CD4-positive, alpha-beta T cell treated with Interleukin-17A for 4 hours (primary cell): ENCODE measurements at regions not wholly inside any gene's neighbourhood (a gene's known extent, or its start where the extent isn't known, plus 50 kb on each side); places are given as distances from the start of the nearest gene placed in this dataset.

ENCODE experiments used
- DNase-seq: peaks from one replicate; pipeline ENCODE4 v3.0.0-alpha.2; 2020; ENCODE audit warnings: mixed read lengths

DNA sequence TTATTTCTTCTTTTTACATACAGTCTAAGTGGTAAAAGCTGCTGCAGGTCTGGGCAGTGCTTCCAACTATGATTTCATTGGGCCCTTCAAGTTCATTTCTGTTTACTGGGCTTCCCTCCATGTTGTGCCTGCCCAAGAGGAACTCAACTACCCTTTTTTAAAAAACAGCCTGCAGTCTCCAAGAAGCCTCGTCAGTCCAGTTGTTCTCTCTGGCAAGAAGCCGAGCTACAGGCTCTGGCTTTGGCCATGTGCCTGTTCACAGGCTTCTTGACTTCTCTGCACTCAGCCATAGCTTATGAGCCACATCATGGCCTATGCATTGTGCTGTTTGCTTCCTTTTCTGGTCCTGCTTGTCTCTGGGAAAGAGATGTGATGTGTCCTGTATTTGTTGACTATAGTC, 119.7 kb upstream of the PJA2 start:
- no peak for DNase-seq

DNA sequence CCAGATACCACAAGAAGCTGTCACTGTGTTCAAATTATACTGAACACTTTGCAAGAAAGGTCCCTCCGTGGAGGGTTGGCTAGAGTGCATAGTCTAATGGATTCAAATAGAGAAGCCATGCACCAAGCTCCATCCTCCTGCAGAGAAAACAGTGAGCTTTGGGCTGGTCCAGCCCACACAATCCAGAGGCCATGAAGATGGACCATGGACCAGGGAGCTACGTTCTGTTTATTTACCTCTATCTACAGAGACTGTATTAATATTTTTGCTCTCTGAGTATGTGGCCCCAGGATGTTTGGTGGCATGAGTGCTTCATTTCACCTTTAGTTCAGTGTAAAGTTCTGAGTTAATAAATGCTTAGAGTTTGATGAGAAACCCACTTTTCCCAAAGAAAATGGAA, 114.8 kb upstream of the PJA2 start:
- DNase-seq, result no peak

DNA sequence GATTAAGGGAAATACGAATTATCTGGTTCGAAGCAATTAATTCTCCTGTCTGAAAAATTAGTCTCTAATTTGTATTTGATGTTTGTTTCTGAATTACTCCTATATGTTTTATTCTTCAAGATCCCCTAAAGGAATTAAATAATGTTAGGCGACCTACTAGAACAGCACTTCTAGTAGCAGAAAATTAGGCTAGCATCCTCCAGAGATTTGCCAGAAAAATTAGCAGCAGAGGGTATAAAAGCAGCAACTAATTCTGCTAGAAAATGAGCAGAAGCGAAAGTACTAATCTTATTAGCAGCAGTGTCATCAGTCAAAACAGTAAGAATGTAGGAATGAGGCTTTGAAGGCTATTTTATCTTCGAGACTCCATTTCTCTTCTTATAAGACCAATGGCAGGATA, 114.3 kb upstream of the PJA2 start:
- DNase-seq, result no peak

DNA sequence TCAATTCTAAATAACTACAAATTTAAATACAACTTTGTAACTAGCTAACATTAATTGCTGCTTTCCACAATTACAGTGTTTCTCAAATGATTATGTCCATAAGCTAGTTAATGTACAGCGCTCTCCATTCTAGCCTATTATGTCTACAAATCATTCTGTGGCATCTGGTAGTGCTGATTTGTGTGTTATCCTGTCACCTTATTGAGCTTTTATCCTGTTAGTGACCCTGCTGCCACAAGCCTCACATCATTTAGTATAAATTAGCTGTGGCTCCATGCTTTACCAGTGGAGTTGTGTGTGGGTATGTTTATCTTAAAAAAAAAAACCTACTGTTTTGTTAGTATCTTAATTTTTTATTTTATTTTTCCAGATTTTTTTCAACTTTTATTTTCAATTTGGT, 112.6 kb upstream of the PJA2 start:
- DNase-seq, result no peak

DNA sequence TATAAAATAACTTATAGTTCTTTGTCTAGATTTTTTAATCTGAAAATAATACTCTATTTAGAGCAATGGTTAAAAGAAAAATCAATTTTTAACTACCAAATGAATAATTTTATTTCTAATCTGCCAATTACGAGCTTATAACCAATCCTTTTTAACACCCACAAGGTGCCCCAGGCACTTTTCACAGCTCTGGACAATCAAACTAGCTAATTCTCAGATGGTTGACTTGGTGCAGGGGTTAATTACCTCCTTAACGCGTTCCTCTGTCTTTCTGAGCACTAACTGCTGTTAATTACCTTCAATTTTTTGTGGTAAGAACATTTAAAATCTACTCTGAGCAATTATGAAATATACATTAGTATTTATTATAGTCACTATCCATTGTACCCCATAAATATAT, 109.6 kb upstream of the PJA2 start:
- DNase-seq, result no peak

DNA sequence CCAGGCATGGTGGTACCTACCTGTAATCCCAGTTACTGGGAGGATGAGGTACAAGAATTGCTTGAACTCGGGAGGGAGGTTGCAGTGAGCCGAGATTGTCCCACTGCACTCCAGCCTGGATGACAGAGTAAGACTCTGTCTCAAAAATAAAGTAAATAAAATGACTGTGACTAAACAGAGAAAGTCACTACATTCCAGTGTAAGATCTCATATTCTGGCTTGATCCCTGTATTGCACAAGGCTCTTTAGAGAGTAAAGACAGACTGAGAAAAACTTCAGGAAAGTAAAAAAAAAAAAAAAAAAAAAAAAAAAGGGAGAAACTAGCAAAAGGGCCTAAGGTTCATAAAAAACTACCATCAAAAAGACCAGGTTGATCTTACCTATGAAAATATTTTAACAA, 106.6 kb upstream of the PJA2 start:
- DNase-seq, result no peak

DNA sequence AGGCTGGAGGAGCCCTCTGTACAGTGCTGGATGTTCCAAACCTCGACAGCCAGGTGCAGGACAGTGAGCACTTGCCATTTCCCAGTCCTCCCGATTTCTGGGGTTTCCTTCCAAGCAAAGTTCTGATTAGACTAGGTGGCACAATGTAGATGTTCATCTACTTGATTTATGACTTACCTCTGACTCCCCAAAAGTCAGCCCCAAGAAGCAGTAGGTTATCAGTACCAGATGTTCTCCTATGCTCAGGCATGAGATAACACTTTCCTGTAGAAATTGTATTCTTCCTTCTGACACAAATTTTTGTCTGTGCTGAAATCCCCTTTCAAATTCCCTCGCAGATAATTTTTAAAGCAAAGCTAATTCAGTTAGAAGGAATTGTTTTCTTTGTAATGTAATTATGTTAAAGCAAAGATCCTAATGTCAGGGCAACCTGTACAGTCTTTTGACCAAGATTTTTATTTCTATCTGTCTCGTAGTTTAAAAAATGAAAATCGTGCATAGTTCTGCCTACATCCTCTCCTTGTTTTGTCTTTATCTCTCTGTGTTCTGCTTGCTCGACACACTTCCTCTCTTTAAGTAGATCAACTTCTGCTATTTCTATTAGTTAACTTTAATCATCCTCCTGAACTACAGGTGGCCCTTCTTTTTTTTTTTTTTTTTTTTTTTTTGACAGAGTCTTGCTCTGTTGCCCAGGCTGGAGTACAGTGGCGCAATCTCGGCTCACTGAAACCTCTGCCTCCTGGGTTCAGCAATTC, 102.4 kb upstream of the PJA2 start:
- no peak for DNase-seq

DNA sequence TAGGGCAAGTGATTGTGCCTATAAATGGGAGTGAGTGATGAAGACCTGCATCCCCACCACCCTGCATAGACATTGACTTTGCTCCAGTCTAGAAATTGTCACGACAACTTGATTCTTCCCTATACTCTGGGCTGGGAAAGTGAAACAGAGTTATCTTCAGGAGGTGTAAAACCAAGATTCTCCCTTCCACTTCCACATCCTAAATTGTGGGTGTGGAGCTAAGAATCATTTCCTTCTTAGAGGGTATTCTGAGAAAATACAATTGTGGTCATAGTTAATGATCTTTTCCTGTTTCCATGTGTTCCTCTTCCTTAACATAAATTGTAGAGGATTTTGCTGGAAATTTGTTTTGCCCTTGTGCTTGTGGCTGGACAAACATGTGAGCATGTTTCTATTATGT, 96.8 kb upstream of the PJA2 start:
- DNase-seq, result no peak

DNA sequence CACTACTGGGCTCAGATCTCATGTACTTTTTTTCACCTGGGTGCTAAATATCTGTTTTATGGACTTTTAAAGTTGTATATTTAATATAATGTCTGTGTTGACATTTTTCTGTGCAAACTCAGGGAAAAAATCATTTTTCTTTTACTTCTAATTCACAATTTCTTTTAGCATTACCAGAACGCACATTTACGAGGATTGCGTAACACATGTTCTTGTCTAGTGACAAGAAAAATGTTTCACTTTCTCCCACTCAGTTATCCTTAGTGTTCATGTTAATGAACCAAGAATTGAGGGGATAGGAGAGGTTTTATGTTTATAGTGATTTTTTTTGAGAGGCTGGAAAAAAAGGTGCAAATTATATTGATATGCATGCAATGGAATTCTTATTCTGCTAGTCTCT, 86.3 kb upstream of the PJA2 start:
- DNase-seq, result no peak

DNA sequence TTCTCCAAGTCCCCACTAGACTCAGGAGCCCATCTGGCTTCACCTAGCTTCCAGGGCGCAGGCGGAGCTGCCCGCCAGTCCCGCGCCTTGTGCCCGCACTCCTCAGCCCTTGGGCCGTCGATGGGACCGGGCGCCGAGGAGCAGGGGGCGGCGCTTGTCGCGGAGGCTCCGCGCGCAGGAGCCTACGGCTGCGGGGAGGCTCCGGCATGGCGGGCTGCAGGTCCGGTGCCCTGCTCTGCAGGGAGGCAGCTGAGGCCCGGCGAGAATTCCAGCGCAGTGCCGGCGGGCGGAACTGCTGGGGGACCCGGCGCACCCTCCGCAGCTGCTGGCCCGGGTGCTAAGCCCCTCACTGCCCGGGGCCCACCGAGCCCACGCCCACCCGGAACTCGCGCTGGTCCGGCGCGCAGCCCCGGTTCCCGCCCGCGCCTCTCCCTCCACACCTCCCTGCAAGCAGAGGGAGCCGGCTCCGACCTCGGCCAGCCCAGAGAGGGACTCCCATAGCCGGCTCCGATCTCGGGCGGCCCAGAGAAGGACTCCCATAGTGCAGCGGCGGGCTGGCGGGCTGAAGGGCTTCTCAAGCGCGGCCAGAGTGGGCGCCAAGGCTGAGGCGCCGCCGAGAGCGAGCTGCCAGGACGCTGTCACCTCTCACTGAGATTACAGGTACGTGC, 78.1 kb upstream of the PJA2 start:
- no peak for DNase-seq

DNA sequence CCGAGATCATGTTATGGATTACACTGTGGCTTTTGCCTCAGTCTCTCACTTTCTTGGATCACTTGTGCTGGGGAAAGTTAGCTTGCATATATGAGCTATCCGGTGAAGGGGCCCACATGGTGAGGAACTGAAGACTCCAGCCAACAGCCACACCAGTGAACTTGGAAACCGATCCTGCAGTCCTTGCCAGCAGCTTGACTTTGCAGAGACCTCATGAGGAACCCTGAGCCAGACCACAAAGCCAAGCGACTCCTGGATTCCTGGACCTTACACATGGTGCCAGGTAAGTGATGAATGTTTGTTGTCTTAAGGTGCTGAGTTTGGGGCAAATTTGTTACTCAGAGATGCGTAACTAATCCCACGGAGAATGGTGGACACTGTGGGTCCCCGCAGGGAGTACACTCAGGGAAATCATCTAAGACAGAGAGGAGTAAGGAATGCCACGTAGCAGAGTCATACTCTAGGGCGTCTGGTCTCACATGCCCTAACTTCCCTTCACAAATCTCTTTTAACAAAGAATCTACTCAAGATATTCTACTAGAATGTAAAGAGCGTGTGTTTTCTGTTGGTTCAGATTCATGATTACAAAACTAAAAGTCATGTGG, 76.5 kb upstream of the PJA2 start:
- DNase-seq, result no peak

DNA sequence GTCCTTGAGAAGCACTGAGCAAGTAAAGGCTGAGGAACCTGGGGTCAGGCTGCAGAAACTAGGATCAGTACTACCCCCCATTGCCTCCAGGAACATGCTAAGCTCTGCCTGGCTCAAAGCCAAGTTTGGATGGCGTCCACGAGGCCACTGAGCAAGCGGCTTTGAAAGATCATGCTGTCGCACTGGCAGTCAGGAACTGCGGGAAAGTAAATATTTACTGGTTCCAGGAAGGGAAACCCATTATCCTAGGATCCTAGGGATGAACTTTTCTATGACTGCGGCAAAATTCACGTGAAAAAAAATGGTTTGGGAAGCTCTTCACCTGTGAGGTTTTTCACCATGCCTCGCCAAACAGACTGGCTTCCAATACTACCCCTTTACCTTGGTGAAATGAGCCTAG, 75.3 kb upstream of the PJA2 start:
- no peak for DNase-seq

DNA sequence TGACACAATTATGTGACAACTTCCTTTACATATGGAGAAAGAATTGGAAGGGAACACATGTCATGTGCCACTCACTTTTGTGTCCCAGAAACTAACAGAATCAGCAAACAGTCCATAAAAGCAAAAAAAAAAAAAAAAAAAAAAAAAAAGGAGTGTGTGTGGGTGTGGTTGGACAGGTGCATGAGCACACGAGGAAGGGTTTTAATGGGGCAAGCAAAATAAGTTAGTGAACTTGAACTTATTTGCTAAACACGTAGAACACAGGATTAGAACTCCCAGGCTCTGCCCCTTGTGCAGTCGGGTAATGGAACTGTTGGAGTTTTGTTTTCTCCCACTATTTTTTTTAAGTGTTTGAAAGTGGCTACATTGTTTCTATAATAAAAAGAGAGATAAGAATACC, 74.8 kb upstream of the PJA2 start:
- no peak for DNase-seq

DNA sequence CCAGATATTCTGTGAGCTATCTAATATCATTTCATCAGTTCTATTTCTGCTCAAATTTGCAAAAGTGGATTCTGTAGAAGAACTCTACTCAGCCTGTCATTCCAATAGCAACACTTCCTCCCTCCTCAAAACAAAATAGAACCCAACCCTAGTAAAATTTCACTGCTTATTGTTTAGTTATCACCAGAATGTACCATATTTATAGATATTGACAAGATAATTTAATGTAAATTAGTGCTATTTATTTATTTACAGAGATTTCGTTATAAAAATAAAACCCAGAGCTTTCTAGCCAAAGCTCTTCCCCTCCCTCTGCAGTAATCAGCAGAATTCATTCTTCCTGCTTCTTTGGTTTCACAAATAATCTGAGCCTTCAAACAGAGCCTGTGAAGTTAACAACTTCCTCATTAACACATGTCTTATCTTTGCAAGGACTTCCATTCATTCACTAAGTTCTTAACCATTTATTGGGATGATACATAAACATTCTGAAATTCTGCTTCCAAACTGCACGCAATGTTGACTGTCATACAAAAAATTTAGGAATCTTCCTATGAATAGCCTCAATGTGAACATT, 73.7 kb upstream of the PJA2 start:
- DNase-seq, result no peak

DNA sequence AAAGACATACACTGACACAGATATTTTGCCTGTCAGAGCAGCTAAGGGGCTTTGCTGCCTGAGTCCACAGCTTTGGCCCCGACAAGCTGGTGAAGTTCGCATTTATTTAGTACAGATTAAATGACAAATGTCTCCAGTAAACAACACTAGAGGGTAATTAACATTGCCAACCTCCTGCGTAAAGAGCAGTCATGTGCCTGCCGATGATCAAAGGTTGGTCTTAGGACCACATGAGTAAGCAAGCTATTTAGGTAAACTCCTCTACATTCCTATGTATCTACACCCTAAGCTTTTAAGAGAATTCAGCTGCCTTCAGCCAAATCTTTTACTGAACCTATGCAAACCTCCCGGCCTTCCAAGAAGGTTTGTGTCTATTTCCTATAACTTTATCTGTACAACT, 73.0 kb upstream of the PJA2 start:
- no peak for DNase-seq

DNA sequence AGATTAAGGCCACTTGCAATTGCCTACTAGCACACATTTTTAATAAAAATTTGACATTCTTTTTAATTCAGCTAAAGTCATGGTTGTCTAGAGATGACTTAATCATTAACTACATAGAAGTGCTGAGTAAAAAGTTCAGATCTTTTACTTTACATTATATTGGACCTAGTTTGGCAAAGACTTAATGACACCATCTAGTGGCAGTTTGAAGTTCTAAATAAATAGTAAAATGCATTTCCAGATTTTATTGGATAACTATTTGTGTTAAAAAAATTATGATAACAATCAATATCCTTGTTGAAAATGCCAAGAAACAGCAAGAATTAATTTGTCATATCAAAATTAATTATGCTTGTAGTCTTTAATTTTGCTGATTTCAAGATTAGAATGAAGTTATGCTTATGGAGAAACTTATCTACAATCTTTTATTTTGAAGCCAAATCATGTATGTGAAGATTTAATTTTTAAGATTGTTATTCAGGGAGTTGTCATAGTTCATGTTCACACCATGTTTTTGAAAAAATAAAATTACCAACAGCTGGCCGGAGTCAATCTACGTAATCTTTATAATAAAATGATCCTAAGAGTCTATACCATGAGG, 69.6 kb upstream of the PJA2 start:
- DNase-seq, result no peak

DNA sequence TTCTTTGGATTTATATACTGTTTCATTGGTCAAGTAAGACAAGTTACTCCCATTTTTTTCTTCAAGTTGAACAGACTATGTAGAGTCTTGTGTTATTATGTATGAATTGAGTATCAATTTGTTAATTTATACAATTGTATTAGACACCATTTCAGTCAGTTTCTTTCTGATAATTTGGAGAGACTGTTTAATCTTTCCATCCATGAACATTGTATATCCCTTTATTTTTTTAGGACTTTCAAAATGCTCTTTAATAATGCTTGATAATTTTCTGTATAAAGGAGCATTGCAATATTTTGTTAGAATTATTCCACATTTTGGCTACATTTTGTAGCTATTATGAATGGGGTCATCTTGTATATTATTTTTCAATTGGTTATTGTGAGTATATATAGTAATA, 69.1 kb upstream of the PJA2 start:
- no peak for DNase-seq

DNA sequence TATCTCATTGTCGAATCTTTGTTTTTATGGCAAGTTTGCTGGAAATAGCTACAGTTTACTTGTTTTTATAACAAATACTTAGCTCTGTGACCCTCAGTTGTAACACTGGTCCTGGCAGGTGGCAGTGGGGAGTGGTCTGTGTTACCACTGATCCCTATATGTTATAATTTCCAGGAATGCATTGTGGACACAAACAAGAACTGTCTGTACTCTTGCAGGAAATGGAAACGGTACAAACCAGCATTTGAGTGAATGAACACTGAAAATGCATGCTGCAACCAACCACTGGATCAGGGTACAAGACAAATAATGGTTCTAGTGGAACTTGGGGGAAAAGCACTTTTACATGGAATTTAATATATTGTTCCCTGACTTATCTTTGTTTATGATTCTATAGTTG, 66.5 kb upstream of the PJA2 start:
- DNase-seq, result no peak

DNA sequence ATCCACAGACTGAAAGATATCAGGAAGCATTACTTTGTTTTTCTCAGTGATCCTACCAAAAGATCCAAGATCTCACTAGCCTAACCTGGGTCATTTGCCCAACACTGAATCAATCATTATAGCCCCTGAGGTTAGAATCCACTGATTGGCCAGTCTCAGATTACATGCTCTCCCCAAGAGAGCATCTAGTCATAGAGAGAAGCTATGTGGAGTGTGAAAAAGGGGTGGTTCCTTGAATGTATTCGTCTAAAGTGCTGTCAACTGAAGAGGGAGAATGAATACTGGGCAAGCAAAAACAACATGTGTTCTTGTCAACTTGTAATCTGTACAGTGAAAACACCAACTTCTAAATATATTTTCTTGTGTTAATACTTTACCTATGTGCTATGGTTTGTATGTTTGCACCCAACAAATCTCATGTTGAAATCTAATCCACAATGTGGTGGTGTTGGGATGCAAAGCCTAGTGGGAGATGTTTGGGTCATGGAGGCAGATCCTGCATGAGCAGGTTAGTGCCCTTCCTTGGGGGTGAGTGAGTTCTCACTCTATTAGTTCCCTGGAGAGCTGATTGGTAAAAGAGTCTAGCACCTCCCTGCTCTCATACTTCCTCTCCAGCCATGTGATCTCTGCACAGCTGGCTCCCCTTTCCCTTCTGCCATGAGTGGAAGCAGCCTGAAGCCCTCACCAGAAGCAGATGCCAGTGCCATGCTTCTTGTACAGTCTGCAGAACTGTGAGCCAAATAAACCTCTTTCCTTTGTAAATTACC, 60.3 kb upstream of the PJA2 start:
- DNase-seq, result no peak

DNA sequence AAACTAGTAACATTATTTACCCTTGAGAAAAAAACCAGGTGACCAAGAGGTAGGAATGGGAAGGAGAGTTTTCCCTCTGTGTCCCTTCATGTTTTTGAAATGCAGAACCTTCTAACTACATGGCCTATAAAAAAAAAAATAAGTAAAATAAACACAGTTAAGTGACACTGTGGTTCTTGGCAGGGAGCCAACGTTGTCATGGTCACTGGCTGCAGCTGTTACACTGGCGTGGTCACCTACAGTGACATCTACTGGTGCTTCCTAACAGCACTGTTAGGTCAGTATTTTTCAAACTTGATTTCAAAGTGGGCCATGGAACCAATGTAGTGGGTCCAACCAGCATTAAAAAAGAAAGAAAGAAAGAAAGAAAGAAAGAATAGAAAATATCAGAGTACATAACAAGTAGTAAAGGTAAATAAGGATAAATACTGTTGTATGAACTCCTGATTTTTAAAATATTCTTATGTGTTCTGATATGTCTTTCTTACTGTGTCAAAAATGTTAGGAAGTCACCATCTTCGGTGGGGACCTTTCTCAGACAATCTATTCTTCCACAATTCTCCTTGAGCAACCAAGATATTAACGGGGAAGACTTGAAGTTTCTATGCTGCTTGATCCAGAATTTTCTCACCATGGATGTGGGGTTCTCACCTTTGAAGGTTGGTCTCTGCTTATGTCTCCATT, 59.1 kb upstream of the PJA2 start:
- peak; percentile 75 for DNase-seq

DNA sequence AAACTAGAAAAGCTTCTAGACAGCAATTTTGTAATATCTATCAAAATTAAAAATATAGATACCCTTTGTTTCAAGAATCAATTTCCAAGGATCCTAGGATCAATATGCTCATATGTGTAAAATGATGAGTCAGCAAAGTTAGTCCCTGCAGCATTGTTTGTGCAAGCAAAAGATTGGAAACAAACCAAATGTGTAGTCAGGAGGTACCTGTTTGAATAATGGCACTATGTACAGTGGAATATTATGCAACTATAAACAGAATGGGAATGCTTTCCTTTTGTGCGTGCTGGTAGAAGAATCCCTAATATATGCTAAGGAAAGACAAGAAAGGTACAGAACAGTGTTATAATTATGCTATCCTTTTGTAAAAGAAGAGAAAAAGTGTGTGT, 58.5 kb upstream of the PJA2 start:
- no peak for DNase-seq

DNA sequence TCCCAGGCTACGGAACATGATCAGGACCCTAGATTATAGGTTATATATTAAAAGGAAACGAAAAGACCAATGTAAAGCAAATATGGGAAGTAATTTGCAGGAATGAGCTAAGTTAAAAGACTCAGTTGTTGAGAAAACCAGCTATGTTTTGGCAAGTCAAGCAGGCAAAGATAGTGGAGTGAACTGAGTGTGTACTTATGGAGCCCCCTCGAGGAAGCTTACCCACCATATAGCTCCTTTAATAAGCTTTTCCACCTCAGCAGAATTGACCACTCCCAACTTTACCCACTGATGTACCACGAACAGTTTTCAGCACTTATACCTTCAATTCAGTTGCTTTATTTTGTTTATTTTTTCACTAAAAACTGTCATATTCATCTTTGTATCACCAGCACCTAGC, 57.3 kb upstream of the PJA2 start:
- no peak for DNase-seq
